CD4-positive, alpha-beta memory T cell (primary cell): ENCODE measurements at regions not wholly inside any gene's neighbourhood (a gene's known extent, or its start where the extent isn't known, plus 50 kb on each side); places are given as distances from the start of the nearest gene placed in this dataset.

Source experiments
- CTCF ChIA-PET: fragments of 350-600 bp; sonication (Branson Sonifier 250); formaldehyde crosslinking; loops from one replicate; lab custom pipeline; 2021; ENCODE audit warnings: inconsistent platforms; ENCODE audit not compliant: partially characterized antibody; lab: Charles Lee
- POLR2A ChIA-PET: fragments of 350-600 bp; sonication (Branson Sonifier 250); formaldehyde crosslinking; loops from one replicate; lab custom pipeline; 2021; ENCODE audit not compliant: partially characterized antibody; lab: Charles Lee
- DNase-seq, 5 donors: peaks; one replicate each; pipeline versions ENCODE4 v3.0.0 to v3.0.0-alpha.2; 2020 to 2022; ENCODE audit warnings: mixed read lengths in 1 of 5
- H3K27ac ChIP-seq: one replicate; pipeline ENCODE4 v1.7.0; 2013; ENCODE audit warnings: low read depth, low read length
- H3K27me3 ChIP-seq: 2 replicates; pipeline ENCODE4 v1.7.0; 2013; ENCODE audit warnings: mild to moderate bottlenecking, low read length, moderate library complexity; ENCODE audit not compliant: insufficient read depth
- H3K36me3 ChIP-seq: 2 replicates; pipeline ENCODE4 v1.7.0; 2013; ENCODE audit warnings: mild to moderate bottlenecking, low read length, moderate library complexity; ENCODE audit not compliant: insufficient read depth
- H3K4me1 ChIP-seq: 2 replicates; pipeline ENCODE4 v1.7.0; 2013; ENCODE audit warnings: mild to moderate bottlenecking, low read length, moderate library complexity; ENCODE audit not compliant: insufficient read depth
- H3K4me3 ChIP-seq, 2 donors: one replicate each; pipeline ENCODE4 v1.7.0; 2013; ENCODE audit warnings: low read length in 2 of 2, mild to moderate bottlenecking in 1 of 2
- H3K9me3 ChIP-seq, 2 donors: one replicate each; pipeline ENCODE4 v1.7.0; 2013; ENCODE audit warnings: low read length in 2 of 2, control low read depth in 1 of 2; ENCODE audit not compliant: control insufficient read depth in 1 of 2
- H3K27ac Mint-ChIP-seq, 7 donors: one replicate each; pipeline ENCODE4 v1.8.0; 2020 to 2021; ENCODE audit warnings: mixed read lengths in 7 of 7, mild to moderate bottlenecking in 6 of 7, inconsistent platforms in 3 of 7, moderate library complexity in 3 of 7
- H3K27me3 Mint-ChIP-seq, 2 donors: one replicate each; pipeline ENCODE4 v1.8.0; 2020 to 2021; ENCODE audit warnings: mixed read lengths in 2 of 2
- H3K36me3 Mint-ChIP-seq, 2 donors: one replicate each; pipeline ENCODE4 v1.8.0; 2020 to 2021; ENCODE audit warnings: mixed read lengths in 2 of 2, inconsistent platforms in 1 of 2, mild to moderate bottlenecking in 1 of 2
- H3K4me1 Mint-ChIP-seq, 4 donors: one replicate each; pipeline ENCODE4 v1.8.0; 2020 to 2021; ENCODE audit warnings: mixed read lengths in 4 of 4, mild to moderate bottlenecking in 1 of 4
- H3K4me3 Mint-ChIP-seq, 8 donors: one replicate each; pipeline ENCODE4 v1.8.0; 2020 to 2021; ENCODE audit warnings: mixed read lengths in 8 of 8, mild to moderate bottlenecking in 7 of 8, moderate library complexity in 6 of 8, inconsistent platforms in 3 of 8
- H3K9me3 Mint-ChIP-seq, 8 donors: one replicate each; pipeline ENCODE4 v1.8.0; 2020 to 2021; ENCODE audit warnings: mixed read lengths in 8 of 8, mild to moderate bottlenecking in 5 of 8, inconsistent platforms in 3 of 8, moderate library complexity in 1 of 8
- intact Hi-C: fragments of 100-400 bp; cut with micrococcal nuclease; formaldehyde crosslinking; loops from one replicate; pipeline ENCODE4 v1.15.1; 2023

GRCh38 chr4:129971419-129971818 is 875.5 kb downstream of the C4orf33 start:
- Mint-ChIP-seq H3K4me1 (no peaks in the 10 kb centered on the region), H3K27ac (no peak overlapping the region), H3K36me3 (no peaks in the 10 kb centered on the region), H3K27me3 (no peaks in the 10 kb centered on the region), H3K9me3 (peaks cover 0 to 5% (median 3%) of the 10 kb centered on the region in 8 donors), H3K4me3 (no peak overlapping the region)
- no peak overlapping the region for H3K4me3 ChIP-seq
- no peak for DNase-seq
- H3K9me3 ChIP-seq = peaks cover 0 to 4% of the 10 kb centered on the region in 2 donors
- POLR2A ChIA-PET = no interaction called here
- H3K4me1 ChIP-seq = no peaks in the 10 kb centered on the region
- intact Hi-C loops = no loop called here
- no peak overlapping the region for H3K27ac ChIP-seq
- H3K36me3 ChIP-seq = no peaks in the 10 kb centered on the region
- CTCF ChIA-PET = no interaction called here
- H3K27me3 ChIP-seq = no peaks in the 10 kb centered on the region

- H3K27me3 Mint-ChIP-seq = no peaks in the 10 kb centered on the region
- no peaks in the 10 kb centered on the region for H3K27me3 ChIP-seq
- CTCF ChIA-PET = no interaction called here
- H3K4me1 ChIP-seq = no peaks in the 10 kb centered on the region
- no peaks in the 10 kb centered on the region for H3K36me3 ChIP-seq
- H3K9me3 Mint-ChIP-seq = peaks cover 0 to 5% (median 3%) of the 10 kb centered on the region in 8 donors
- no peak overlapping the region for H3K4me3 Mint-ChIP-seq
- POLR2A ChIA-PET = no interaction called here
- H3K9me3 ChIP-seq = peaks cover 0 to 4% of the 10 kb centered on the region in 2 donors
- DNase-seq = no peak
- no peak overlapping the region for H3K27ac Mint-ChIP-seq
- H3K27ac ChIP-seq = no peak overlapping the region
- intact Hi-C loops = no loop called here
- no peaks in the 10 kb centered on the region for H3K4me1 Mint-ChIP-seq
- H3K4me3 ChIP-seq = no peak overlapping the region
- no peaks in the 10 kb centered on the region for H3K36me3 Mint-ChIP-seq
Measured at GRCh38 chr4:129972257-129972656, 876.3 kb downstream of the C4orf33 start.

DNA sequence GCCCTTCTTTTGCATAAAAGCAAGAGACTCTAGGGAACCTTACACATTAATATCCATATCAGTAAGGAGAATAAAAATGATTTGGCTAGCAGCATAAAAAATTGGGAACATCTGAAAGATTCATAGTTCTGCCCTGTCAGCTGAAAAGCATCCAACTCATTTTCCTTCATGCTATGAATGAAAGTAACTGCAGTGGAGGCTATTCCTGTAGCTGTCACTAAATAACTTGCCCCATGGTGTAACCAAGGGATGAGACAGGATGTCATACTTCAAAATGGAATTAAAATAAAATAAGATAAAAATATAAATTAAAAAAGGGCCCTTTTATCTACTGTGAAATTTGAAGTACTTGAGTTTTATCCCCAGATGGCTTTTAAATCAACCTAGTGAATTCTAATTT is 878.8 kb downstream of the C4orf33 start:
- no peaks in the 10 kb centered on the region for H3K27me3 Mint-ChIP-seq
- H3K4me3 Mint-ChIP-seq = no peak overlapping the region
- CTCF ChIA-PET = no interaction called here
- H3K27ac ChIP-seq = no peak overlapping the region
- H3K4me1 ChIP-seq = no peaks in the 10 kb centered on the region
- H3K27ac Mint-ChIP-seq = no peak overlapping the region
- no peaks in the 10 kb centered on the region for H3K4me1 Mint-ChIP-seq
- no peak overlapping the region for H3K4me3 ChIP-seq
- DNase-seq = no peak
- intact Hi-C loops = no loop called here
- peaks cover 0 to 9% (median 3%) of the 10 kb centered on the region in 8 donors for H3K9me3 Mint-ChIP-seq
- POLR2A ChIA-PET = no interaction called here
- no peaks in the 10 kb centered on the region for H3K27me3 ChIP-seq
- peaks cover 0 to 4% of the 10 kb centered on the region in 2 donors for H3K9me3 ChIP-seq
- H3K36me3 ChIP-seq = no peaks in the 10 kb centered on the region
- no peaks in the 10 kb centered on the region for H3K36me3 Mint-ChIP-seq

GRCh38 chr4:129978315-129978714 is 882.4 kb downstream of the C4orf33 start:
- CTCF ChIA-PET = no interaction called here
- intact Hi-C loops = no loop called here
- no peak overlapping the region for H3K4me3 Mint-ChIP-seq

DNA sequence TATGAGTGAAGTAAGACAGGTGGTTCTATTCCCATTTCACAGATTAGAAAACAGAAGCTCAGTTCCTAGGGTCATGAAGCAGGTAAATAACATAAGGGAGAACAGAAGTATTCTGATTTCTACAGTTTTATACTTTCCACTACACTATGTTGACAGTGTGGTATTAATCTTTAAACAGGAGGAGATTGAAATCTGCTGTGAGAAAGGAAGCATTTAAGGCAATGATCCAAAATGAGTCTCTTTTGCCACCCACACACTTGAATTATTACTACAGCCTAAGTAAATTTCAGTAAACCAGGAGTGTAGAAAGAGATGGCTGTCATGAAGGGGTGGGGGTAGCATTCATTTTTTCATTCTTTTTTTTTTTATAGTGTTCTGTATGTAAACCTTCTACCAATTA is 893.0 kb downstream of the C4orf33 start:
- H3K36me3 ChIP-seq = no peaks in the 10 kb centered on the region
- no peaks in the 10 kb centered on the region for H3K9me3 ChIP-seq
- H3K4me1 Mint-ChIP-seq = no peaks in the 10 kb centered on the region
- ChIA-PET CTCF (no interaction called here), POLR2A (no interaction called here)
- no peak overlapping the region for H3K4me3 ChIP-seq
- H3K27me3 ChIP-seq = no peaks in the 10 kb centered on the region
- H3K4me3 Mint-ChIP-seq = no peak overlapping the region
- DNase-seq = no peak
- no peaks in the 10 kb centered on the region for H3K36me3 Mint-ChIP-seq
- no peak overlapping the region for H3K27ac ChIP-seq
- no peak overlapping the region for H3K27ac Mint-ChIP-seq
- H3K4me1 ChIP-seq = no peaks in the 10 kb centered on the region
- no peaks in the 10 kb centered on the region for H3K27me3 Mint-ChIP-seq
- H3K9me3 Mint-ChIP-seq = peaks cover 0 to 3% (median under 1%) of the 10 kb centered on the region in 8 donors
- intact Hi-C loops = no loop called here

More at GRCh38 chr4:129978315-129978714, 882.4 kb downstream of the C4orf33 start:
- DNase-seq = no peak
- H3K36me3 Mint-ChIP-seq = no peaks in the 10 kb centered on the region
- H3K27ac Mint-ChIP-seq = no peak overlapping the region
- Histone ChIP-seq H3K4me3 (no peak overlapping the region), H3K27ac (no peak overlapping the region), H3K27me3 (no peaks in the 10 kb centered on the region), H3K36me3 (no peaks in the 10 kb centered on the region), H3K4me1 (no peaks in the 10 kb centered on the region), H3K9me3 (no peaks in the 10 kb centered on the region)
- POLR2A ChIA-PET = no interaction called here
- no peaks in the 10 kb centered on the region for H3K4me1 Mint-ChIP-seq
- peaks cover 0 to 6% (median 1%) of the 10 kb centered on the region in 8 donors for H3K9me3 Mint-ChIP-seq
- H3K27me3 Mint-ChIP-seq = no peaks in the 10 kb centered on the region

DNA sequence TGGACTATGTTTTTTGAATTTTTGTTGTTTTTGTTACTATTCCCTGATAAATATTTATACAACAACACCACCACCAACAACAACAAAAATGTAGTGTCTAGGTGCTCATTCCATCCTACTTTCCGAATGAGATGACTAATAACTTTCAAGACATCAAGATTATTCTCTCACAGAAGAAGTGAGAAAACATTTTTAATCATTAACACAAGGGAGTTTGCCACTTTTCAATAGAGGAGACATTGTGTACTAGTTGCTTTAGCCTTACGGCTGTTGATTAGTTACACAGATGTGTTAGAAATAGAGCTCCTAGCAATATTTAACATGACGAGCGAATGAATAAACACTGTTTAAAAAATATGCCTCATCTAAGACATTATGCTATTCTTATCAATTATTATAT is 898.8 kb downstream of the C4orf33 start:
- Histone ChIP-seq H3K4me1 (no peaks in the 10 kb centered on the region), H3K4me3 (no peak overlapping the region), H3K27ac (no peak overlapping the region), H3K36me3 (no peaks in the 10 kb centered on the region), H3K9me3 (no peaks in the 10 kb centered on the region), H3K27me3 (no peaks in the 10 kb centered on the region)
- H3K4me3 Mint-ChIP-seq = no peak overlapping the region
- ChIA-PET POLR2A (no interaction called here), CTCF (no interaction called here)
- no peak for DNase-seq
- H3K27ac Mint-ChIP-seq = no peak overlapping the region
- H3K4me1 Mint-ChIP-seq = no peaks in the 10 kb centered on the region
- no peaks in the 10 kb centered on the region for H3K36me3 Mint-ChIP-seq
- peaks cover 0 to 3% (median 2%) of the 10 kb centered on the region in 8 donors for H3K9me3 Mint-ChIP-seq
- intact Hi-C loops = no loop called here
- no peaks in the 10 kb centered on the region for H3K27me3 Mint-ChIP-seq

- Mint-ChIP-seq H3K4me3 (no peak overlapping the region), H3K36me3 (no peaks in the 10 kb centered on the region), H3K4me1 (no peaks in the 10 kb centered on the region), H3K9me3 (peaks cover 0 to 6% (median 2%) of the 10 kb centered on the region in 8 donors), H3K27me3 (no peaks in the 10 kb centered on the region), H3K27ac (no peak overlapping the region)
- Histone ChIP-seq H3K4me1 (no peaks in the 10 kb centered on the region), H3K27ac (no peak overlapping the region), H3K36me3 (no peaks in the 10 kb centered on the region), H3K9me3 (no peaks in the 10 kb centered on the region), H3K4me3 (no peak overlapping the region), H3K27me3 (no peaks in the 10 kb centered on the region)
- intact Hi-C loops = no loop called here
- ChIA-PET CTCF (no interaction called here), POLR2A (no interaction called here)
- no peak for DNase-seq
Measured at GRCh38 chr4:129998436-129999150, 902.6 kb downstream of the C4orf33 start.
